Stimulated activated CD4-positive, alpha-beta T cell treated with anti-CD3 and anti-CD28 coated beads, Interleukin-12 subunit alpha, Interleukin-12 subunit beta, amount 100 ng/mL, for 4 hours (primary cell): ENCODE measurements at regions not wholly inside any gene's neighbourhood (a gene's known extent, or its start where the extent isn't known, plus 50 kb on each side); places are given as distances from the start of the nearest gene placed in this dataset.

Experiments
- DNase-seq: peaks from one replicate; pipeline ENCODE4 v3.0.0-alpha.2; 2020

DNA sequence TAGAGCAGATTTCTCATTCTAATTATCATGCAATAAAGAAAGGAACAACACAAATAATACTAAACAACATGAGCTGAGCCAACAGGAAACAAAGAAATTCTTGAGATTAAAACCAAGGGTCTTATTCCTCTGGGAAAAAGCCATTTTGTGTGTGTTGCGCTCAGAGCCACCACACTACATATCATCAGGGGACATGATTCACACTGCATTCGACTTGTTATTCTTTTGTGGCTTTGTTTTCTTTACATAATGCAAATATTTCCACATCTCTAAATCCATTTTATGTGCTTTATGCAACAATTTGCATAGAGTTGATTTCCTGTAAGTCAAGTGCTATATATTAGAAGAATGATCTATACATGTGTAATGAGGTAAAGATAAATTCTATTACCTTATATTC, 719.6 kb downstream of the TBC1D32 start:
- no peak for DNase-seq

DNA sequence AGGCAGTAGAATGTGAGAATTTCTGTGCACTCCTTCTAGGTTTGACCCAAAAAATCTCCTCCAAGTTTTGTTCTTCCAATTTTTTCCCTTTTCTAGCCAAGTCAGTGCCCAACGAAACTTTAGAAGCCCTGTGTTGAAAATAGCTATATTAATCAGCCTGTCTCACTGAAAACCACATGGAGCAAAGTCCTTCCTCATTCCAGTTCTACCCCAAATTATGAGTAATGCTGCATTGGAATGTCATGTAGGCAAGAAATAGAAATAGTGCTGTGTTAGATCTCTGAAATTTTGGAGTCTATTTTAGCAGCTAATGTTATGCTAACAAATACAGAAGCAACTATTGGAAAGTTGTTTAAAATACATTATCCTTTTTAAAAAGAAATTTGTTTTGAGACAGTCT, 725.5 kb downstream of the TBC1D32 start:
- DNase-seq: no peak

DNA sequence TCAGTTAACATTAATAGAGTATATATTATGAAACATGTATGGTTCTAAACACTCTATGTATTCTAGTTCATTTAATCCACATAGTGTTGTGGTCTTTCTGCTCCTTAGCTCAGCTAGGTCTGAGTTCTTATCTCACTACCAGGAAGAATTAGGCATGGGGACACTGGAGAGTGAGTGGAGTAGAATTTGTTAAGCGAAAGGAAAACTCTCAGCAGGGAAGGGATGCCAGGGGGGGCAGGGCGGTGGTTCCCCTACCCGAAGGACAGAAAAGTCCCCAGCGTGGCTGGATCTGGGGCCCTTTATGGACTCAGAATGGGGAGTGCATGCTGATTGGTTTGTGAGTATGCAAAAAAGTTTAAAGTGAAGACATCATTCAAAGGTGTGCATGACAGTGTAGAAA, 727.5 kb downstream of the TBC1D32 start:
- no peak for DNase-seq

DNA sequence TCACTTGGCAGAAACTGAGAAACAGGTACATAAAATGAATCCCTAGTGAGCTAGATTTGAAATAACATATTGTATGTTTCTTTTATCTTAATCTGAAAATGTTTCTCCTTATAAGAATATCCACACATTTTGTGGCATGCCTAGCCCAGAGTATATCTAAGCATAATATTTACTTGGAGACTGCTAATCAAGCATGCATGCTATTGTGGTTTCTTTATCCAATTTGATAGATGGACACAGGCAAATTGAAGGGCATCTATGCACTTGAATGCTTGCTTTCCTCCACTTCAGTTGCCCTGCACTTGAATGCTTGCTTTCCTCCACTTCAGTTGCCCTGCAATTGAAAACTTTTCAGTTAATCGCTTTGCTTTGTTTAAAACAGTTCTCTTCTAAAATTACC, 729.8 kb downstream of the TBC1D32 start:
- no peak for DNase-seq

DNA sequence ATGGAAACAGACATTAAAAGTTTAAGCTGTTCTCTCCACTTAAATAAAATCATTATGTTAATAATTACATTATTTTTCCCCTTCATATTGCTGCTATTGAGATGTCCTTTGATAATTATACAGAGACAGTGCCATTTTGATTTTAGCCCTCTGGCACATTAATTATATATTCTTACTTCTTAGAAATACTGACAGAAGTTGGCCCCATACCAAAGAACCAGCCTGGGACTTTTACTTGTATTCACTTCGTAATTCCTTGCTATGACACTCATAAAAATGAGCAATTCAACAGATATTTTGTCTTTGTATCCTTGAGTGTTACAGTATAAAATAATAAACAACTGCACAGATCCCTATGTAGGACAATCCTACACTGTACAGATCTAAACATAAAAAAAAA, 743.7 kb downstream of the TBC1D32 start:
- no peak for DNase-seq

DNA sequence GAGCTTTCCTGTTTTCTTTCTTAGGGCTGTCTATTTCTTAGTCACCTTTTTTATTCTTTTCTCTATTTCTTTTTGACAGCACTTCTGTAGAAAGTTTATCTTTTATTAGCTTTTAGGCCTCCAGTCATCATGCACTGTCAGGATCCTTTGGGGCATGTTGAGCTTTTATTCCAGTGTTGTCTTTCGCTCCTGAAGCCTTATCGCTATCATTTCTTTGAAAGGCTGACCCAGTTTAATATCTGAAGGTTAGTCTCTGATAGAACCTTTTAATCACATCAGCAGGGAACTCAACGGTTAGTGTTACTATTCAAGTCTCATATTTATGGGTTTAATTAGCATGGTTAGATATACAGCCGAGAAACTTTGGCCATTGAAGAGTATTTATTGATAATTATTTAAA, 745.9 kb downstream of the TBC1D32 start:
- DNase-seq: no peak

DNA sequence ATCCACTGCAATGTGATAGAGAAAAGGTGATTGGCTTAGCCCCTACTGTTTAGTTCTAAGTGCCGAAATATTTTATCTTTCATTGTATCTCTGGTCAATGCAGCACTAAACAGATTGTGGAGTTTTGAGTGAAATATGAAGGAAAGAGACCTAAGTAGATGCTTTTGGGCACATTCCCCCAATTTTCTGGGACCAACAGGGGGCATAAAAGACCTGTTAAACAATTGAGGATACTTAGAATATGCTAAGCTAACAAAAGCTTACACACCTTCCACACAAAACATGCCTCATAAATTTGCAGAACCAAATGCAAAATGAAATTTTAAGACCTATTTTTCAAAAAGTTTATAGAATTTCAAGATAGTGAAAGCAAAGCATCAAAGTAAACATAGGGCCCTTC, 746.9 kb downstream of the TBC1D32 start:
- no peak for DNase-seq

DNA sequence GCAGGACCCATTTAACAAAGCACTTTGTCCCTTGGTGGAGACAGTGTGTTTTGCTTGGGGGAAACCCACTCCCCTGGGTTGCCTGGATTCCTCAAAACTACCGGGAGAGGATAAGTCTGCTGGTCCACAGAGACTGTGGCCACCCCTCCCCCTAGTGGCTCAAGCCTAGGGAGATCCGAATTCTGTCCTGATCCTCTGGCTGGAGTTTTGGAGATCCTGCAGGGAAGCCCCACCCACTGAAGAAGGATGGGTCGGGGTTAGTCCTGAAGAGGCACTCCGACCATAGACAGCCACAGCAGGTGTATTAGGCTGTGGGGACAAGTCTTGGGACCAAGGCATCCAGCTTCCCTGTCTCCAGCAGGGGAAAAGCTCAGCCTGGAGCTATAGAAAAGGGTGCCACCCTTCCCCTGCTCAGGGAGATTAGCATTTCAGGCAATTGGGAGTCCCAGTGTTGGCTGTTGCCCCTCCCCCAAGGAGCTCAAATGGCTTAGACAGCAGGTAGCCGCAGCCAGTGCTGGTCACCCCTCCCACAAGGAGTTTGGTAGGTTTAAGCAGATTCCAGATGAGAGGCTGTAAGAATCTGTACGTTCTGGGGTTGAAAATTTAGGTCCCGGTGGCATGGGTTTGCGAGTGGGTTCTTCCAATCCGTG, 750.0 kb downstream of the TBC1D32 start:
- no peak for DNase-seq

DNA sequence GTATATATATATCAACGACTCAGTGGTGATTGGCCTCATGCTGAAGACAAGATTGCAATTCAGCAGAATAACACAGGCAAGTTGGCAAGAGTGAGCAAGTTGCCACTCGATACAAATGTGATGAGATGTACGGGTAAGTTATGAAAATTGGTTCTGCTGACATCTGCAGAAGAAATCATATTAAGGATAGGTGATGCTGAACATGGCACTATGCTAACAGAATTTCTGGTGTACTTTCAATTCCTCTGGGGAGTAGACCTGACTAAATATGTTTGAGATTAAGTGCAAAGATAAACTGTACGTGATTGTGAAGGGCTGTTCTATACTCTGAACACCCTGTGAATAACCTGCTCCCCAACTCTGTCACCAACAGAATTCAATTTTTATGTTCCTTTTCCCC, 758.2 kb downstream of the TBC1D32 start:
- DNase-seq: no peak

DNA sequence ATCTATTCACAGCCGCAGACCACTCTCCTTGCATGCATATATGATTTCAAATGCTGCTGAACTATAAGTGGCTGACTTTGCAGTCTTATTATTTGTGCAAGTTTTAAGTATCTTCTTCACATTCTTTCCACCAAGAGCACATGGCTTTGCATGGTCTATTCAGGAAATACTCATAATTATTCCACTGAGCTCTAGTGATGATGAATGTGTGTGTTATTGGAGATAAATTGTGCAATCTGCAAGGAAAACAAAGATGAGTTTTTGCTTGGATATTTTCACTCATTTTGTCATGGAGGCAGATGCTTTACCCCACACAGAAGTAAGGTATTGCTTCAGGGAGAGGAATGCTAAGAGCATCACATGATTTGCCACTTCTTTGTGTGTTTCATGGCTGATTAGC, 764.6 kb downstream of the TBC1D32 start:
- no peak for DNase-seq

DNA sequence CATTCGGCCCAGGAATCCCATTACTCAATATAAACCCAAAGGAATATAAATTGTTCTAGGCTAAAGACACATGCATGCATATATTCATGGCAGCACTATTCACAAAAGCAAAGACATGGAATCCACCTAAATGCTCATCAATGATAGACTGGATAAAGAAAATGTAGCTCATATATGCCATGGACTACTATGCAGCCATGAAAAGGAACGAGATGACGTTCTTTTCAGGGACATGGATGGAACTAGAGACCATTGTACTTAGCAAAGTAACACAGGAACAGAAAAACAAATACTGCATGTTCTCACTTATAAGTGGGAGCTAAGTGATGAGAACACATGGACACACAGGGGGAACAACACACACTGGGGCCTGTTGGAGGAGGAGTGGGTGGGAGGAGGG, 769.5 kb downstream of the TBC1D32 start:
- no peak for DNase-seq

DNA sequence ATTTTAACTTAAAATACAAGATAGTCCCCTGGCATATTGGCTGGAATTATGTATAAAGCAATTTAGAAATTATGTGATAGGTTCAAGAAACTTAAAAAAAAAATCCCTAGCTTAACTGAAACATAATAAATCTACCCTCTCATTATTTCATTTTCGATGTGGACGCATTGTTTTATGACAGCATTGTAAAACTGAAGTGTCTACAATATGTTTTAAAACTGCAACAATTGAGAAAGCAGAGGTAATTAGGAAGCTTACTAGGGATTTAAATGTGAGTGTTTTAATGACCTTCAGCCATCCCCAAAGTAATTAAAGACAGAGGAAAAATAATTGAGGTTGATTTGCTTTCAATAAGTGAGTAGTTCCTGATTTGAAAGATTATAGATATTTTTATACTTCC, 776.0 kb downstream of the TBC1D32 start:
- DNase-seq: no peak

DNA sequence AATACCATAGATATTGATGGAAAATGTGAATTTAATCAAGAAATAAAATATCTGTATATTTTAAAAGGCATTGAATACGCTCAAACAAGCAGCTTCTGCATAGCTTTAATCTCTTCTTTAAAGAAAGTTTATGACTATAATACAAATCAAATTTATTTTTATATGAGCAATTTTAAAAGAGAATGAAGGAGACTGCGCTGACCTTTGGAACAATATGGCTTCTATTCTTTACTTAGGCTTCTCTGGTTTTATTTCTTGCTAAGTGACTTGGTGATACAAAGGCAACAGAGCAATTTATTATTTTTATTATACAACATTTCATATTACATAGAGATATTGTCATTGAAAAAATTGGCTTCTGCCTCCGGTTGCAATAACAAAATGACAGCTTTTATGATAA, 776.7 kb downstream of the TBC1D32 start:
- no peak for DNase-seq

DNA sequence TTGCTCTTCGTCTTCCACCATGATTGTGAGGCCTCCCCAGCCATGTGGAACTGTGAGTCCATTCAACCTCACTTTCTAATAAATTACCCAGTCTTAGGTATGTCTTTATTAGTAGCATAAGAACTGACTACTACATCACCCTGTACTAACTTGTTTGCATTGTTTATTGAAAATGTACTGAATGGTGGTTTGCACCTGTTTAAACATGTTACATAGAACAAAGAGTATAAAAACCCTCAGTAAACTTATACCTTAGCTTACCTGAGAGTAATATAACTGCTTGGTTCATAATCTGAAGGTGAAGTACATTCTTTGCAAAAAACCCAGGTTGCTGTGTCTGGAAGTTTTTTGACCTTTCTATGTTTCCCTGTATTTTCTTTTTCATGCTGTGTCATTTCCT, 777.8 kb downstream of the TBC1D32 start:
- no peak for DNase-seq

DNA sequence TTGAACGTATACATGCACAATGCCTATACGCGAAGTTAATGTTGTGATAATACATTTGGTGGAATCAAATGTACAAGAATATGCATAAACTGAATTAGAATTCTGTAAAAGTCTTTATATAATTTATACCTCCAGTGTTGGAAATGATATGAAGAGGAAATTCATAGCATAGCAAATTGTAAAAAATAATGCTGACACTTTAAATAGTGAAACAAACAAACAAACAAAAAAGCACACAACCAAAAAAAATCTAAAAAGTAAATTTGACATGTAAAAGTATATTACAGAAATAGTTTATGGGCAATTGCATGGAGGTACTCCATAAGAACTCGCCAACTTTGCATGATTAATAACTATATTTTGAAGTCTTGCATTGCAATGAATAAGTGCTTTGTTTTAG, 780.9 kb downstream of the TBC1D32 start:
- DNase-seq: no peak

DNA sequence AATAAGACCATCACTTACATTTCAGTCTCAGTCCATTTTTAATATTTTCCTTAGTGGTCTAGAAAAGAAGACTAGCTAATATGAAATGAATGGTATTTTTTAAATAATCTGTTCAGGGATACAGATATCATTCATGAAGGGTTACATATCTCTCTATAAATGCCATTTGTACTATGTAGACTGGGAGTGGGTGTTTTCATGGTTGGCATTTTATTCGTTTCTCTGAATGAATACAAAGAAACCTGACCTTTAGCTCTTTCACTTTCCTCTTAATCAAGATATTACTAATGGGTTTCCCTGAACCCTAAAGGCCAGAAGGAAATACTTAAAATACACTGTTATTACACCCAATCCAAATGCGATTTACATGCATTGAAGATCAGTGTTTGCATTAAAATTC, 788.9 kb downstream of the TBC1D32 start:
- DNase-seq: no peak

DNA sequence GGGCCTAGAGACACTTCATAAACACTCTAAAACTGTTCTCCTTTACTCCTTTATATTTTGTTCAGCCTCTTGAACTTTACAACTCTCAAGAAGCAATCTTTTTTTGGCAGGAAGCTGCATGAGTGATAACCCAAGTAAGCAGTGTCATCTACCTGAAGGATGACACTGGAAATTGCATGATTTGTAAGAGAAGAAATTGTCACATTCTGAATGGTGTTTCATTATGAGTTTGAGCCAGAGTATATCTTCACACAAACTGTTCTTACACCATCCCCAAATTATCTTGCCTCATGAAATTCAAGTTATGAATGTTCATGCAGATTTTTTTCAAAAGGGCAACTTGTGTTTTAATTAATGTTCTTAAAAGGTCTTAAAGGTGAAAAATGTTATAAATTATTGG, 799.3 kb downstream of the TBC1D32 start:
- no peak for DNase-seq

DNA sequence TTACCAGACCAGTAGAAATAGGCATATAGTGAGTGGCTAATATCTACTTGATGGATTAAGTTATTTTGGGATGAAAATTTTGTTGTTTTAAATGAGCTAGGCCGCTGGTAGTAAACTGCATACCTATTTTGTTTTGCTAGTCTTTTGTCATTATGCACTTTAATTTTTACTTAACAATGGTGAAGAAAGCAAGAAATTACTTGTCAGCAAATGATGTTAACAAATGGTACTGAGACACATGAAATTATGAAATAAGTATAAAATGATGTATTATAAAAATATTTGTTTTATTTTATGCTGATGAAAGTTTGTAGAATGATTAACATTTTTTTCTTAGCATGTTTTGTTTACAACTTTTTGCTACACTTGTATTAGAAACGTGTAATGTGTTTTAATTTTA, 807.7 kb downstream of the TBC1D32 start:
- no peak for DNase-seq

DNA sequence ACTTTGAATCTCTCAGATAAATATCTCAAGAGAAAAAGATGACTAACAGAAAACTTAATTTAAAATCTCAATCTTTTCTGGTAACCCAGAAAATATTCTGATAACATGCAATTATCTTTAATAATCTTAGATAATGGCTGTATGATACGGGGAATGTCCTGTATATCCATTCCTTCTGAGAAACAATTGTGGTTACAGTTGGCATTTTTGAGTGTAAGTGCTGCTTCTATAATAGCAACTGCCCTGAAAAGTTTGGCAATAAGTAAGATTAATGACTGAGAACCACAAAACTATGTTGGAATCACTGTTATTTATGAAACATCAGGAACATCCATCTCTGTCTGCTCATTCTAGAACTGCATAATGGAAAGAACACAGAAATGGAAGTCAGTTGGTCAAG, 819.7 kb downstream of the TBC1D32 start:
- DNase-seq: no peak

DNA sequence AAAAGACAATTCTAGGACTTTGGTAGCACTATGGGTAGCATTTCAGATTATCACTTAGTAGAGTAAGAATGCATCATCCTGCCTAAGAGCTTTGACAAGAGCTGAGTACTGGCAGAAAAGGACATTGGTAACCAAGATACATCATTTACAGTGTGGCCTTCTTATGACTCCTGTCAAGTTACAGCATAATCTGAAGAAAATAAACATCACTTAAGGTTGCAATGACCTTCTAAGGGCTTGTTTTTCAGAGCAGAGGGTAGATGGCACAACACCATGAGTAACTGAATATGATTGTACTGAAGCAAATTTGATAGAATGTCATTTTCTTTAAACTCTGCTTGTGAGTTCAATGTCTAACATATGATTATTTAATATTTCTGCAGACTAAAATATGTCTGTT, 822.6 kb downstream of the TBC1D32 start:
- no peak for DNase-seq

DNA sequence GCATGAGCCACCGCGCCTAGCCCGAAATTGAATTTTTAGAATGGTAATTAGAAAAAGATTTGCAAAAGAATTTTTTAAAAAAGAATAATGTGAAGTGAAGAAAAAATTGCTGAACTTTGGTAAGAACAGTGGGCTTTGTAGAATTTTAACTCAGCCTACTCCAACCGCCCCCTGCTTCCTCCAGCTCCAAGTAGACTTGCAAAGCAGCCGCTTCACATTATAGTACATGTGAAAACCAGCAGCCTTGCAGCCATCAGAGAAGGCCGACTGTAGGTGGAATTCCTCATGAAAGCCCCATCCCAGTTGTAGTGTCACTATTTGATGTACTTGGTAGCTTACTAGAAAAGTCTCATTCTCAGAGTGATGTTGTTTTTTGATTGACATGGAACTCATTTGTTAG, 835.6 kb downstream of the TBC1D32 start:
- no peak for DNase-seq

DNA sequence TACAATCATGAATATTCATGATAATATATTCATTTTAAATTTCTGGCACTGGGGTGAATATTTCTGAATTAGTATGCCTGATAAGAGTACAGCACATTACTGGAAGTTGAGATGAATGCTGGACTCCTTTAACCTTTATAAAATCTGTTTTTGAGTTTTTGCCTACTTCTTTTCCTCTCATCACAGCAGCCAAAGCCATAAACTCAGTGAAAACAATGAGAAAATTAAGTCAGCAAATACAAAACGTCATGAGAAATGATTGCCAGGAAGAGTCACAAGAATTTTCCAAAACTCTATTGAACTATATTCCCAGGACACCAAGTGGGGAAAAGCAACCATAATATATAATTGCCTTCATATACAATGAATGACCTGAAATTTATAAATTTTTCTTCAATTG, 837.6 kb downstream of the TBC1D32 start:
- DNase-seq: no peak

DNA sequence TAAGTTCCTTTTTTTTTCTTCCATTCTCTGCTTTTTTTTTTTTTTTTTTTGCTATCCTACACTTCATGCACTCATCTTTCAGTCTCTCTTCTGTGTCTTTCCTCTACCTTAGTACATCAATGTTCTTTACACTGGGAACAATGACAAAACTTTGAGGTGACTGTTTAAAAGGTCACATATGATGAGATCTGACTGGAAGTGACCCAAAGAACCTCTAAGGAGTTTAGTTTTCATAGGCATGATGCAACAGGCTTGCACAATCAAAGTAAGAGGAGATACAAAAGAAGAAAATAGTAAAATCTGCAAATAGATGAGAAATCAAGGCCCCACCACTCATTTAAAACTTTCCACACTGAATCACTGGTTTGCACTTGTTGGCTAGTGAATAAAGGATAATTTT, 840.8 kb downstream of the TBC1D32 start:
- no peak for DNase-seq

DNA sequence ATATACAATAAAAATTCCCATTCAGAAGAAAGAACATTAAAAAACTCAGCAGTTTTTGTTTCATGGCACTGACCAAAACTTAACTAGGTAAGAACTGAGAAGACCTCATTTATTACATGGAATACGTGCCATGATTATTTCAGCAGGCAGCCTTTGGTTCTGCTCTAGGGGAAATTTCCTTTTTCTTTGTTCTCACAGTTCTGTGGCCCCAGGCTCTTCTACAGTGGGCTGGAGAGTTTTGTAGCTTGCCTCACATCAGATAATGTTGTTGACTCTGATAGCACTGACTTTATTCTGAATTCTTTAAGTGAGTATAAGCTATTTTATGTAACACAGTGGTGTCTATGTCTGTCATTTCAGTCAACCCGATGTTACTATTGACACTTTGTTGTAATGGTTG, 844.3 kb downstream of the TBC1D32 start:
- DNase-seq: no peak

DNA sequence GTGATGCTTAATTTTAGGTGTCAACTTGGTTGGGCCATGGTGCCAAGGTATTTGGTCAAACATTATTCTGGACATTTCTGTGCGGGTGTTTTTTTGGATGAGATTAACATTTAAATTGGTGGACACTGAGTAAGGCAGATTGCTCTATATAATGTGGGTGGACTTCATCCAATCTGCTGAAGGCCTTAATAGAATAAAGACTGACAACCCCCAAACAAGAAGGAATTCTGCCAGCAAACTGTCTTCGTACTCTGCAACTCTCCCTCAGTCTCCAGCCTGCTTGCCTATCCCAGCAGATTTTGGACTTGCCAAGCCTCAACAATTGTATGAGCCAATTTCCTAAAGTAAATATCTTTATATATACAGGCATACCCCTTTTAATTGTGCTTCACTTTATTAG, 850.1 kb downstream of the TBC1D32 start:
- no peak for DNase-seq

DNA sequence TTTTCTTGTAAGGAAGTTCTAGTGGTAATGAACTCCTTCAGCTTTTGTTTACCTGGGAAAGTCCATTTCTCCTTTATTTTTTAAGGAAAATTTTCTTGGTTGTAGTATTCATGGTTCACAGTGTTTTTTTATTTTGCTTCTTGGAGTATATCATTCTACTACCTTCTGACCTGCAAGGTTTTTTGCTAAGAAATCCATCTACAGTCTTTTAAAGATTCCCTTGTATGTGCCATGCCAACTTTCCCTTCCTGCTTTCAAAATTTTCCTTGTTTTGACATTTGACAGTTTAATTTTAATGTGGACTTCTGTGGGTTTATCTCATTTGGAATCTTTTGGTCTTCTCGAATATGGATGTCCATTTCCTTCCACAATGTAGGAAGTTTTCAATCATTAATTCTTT, 855.6 kb downstream of the TBC1D32 start:
- no peak for DNase-seq
